ENCODE measurements at regions not wholly inside any gene's neighbourhood (a gene's known extent, or its start where the extent isn't known, plus 50 kb on each side); places are given as distances from the start of the nearest gene placed in this dataset.

DNA sequence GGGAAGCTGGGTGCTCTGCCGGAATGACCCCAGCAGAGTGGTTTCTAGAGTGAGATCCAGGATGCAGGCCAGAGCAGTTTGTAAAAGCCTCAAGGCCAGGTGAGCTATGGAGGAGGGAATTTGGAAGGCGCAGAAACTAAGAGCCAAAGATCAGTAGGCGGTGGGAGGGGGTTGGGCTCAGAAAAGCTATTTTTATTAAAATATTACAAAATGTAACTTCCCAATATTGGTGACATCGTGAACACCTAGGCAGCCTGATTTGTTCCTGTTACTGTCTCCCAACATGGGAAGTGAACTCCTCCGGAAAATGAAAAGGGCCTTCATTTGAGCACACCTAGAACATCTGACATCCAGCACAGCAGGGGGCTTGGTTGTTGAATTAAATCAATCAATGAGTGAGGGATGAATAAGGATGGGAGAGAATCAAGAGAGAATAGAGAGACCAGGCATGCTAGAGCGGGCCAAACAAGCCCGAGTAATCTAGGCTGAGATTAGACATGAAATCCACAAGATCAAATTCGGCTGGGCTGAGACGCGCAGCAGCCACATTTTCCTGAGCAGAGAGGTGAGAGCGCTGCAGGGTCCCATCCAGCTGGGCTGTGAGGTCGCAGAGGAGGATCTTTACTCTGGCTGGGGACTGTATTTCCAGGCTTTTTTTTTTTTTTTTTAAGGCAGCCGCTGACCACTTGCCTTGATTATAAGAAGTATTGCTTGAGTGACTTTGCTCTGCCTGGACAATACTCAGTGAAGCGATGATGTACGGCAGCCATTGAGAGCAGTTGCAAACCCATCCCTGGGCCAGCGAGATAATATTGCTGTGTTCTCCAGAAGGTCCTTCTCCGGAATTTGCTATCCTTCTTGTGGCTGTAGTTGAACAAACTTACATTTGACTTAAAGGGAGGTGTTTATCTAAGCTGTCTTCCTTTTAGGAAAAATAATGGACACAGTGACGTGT lies 178.0 kb upstream of the KL start:
- TF ChIP-seq CTCF (conservative IDR thresholded peaks at IDR 0.05; ENCODE audit: low read length) (no peak), EZH2phosphoT487 (IDR thresholded peaks at IDR 0.05; ENCODE audit: borderline replicate concordance, low read depth, low read length) (no peak)

All from OCI-LY7 (cell line).